ENCODE measurements at regions not wholly inside any gene's neighbourhood (a gene's known extent, or its start where the extent isn't known, plus 50 kb on each side); places are given as distances from the start of the nearest gene placed in this dataset.
A peak's percentile ranks its signal among the peaks of the same experiment; 100 is the strongest.

DNA sequence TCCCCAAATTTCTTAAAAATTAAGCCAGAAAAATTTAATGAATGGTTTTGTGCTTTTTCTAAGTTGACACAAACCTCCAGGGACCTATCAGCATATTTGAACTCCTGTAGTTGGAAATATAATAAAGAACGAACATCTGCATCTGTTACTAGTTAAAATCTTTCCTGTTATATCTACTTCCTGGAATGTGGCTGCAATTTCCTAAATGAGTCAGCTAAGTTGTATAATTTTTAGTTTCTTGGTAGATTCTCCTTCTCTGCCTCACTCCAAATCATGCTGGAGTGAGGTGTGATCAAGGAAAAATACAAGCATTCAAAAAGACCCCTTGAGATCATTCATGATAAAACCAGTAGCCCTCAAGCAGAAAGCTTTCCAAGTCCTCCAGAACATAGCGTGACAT, 106.2 kb upstream of the MCTP2 start:
- Histone ChIP-seq H3K4me1 (no peaks in the 10 kb centered on the region), H3K27me3 (no peaks in the 10 kb centered on the region), H3K36me3 (no peaks in the 10 kb centered on the region), H3K9me3 (no peaks in the 10 kb centered on the region), H3K4me3 (no peak overlapping the region), H3K27ac (no peak overlapping the region)
- intact Hi-C loops (cut with DNase I), result loop anchor here in 1 of 3 donors (10.0 kb wide), 1 partner anchor 1090 kb away; no protein-coding TSS in a partner anchor
- no peak for DNase-seq
- TF ChIP-seq, protein P1, sequence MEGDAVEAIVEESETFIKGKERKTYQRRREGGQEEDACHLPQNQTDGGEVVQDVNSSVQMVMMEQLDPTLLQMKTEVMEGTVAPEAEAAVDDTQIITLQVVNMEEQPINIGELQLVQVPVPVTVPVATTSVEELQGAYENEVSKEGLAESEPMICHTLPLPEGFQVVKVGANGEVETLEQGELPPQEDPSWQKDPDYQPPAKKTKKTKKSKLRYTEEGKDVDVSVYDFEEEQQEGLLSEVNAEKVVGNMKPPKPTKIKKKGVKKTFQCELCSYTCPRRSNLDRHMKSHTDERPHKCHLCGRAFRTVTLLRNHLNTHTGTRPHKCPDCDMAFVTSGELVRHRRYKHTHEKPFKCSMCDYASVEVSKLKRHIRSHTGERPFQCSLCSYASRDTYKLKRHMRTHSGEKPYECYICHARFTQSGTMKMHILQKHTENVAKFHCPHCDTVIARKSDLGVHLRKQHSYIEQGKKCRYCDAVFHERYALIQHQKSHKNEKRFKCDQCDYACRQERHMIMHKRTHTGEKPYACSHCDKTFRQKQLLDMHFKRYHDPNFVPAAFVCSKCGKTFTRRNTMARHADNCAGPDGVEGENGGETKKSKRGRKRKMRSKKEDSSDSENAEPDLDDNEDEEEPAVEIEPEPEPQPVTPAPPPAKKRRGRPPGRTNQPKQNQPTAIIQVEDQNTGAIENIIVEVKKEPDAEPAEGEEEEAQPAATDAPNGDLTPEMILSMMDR (IDR thresholded peaks at IDR 0.05), result no peak
- WGBS, 2 donors, result 58 to 82% methylated on average over 2 of the region's 2 CpGs
- no peak for ATAC-seq
- no peak for FAIRE-seq

GRCh38 chr15:94122516-94122915, 108.8 kb upstream of the MCTP2 start:
- intact Hi-C loops (cut with DNase I), result loop anchor here in 2 of 3 donors (5.0 to 10.0 kb wide), 2 partner anchors 1088 to 1090 kb away; no protein-coding TSS in a partner anchor
- Histone ChIP-seq H3K4me3 (no peak overlapping the region), H3K27me3 (no peaks in the 10 kb centered on the region), H3K9me3 (no peaks in the 10 kb centered on the region), H3K4me1 (no peaks in the 10 kb centered on the region), H3K27ac (no peak overlapping the region), H3K36me3 (no peaks in the 10 kb centered on the region)
- ATAC-seq (no peak), DNase-seq (no peak), FAIRE-seq (no peak)
- 78 to 80% methylated on average over 4 of the region's 4 CpGs for WGBS, 2 donors
- TF ChIP-seq, protein P1 (IDR thresholded peaks at IDR 0.05), result no peak

- no peak overlapping the region for H3K4me3 ChIP-seq
- no peak overlapping the region for H3K27ac ChIP-seq
- H3K27me3 ChIP-seq, result peaks cover 0 to 7% (median 0%) of the 10 kb centered on the region in 4 donors
- intact Hi-C loops (cut with DNase I), result loop anchor here in 2 of 3 donors (5.0 to 10.0 kb wide), 2 partner anchors 1085 to 1088 kb away; no protein-coding TSS in a partner anchor
- ATAC-seq (peak; percentile 99 to 100 (median 100)), FAIRE-seq (peak; percentile 97), DNase-seq (peak in 4 of 6 donors; percentile 20 to 79 (median 54))
- WGBS, 2 donors, result 44% methylated on average over 11 of the region's 11 CpGs
- H3K4me1 ChIP-seq, result no peaks in the 10 kb centered on the region
- TF ChIP-seq, protein P1 (IDR thresholded peaks at IDR 0.05), result peak; percentile 59 to 88 (median 78)
- H3K36me3 ChIP-seq, result no peaks in the 10 kb centered on the region
- H3K9me3 ChIP-seq, result no peaks in the 10 kb centered on the region
Measured at GRCh38 chr15:94119923-94120775, 111.2 kb upstream of the MCTP2 start.

GRCh38 chr15:94119298-94119811, 112.0 kb upstream of the MCTP2 start:
- no peaks in the 10 kb centered on the region for H3K4me1 ChIP-seq
- FAIRE-seq (no peak), ATAC-seq (peak in 3 of 4 donors; percentile 51 to 56 (median 53)), DNase-seq (no peak)
- TF ChIP-seq, protein P1 (IDR thresholded peaks at IDR 0.05), result no peak
- H3K27me3 ChIP-seq, result peaks cover 0 to 10% (median 0%) of the 10 kb centered on the region in 4 donors
- intact Hi-C loops (cut with DNase I), result no loop called here
- H3K27ac ChIP-seq, result no peak overlapping the region
- 44 to 52% methylated on average over 6 of the region's 6 CpGs for WGBS, 2 donors
- no peaks in the 10 kb centered on the region for H3K36me3 ChIP-seq
- no peak overlapping the region for H3K4me3 ChIP-seq
- no peaks in the 10 kb centered on the region for H3K9me3 ChIP-seq
